HG03354 (cell line): ENCODE measurements at regions not wholly inside any gene's neighbourhood (a gene's known extent, or its start where the extent isn't known, plus 50 kb on each side); places are given as distances from the start of the nearest gene placed in this dataset.
A peak's percentile ranks its signal among the peaks of the same experiment; 100 is the strongest.

Source experiments
- ATAC-seq: cut with Tn5 transposase; IDR thresholded peaks from one replicate; pipeline ENCODE4 v1.9.1; 2021; ENCODE audit warnings: mild to moderate bottlenecking; ENCODE audit not compliant: unreplicated experiment, poor library complexity, severe bottlenecking

DNA sequence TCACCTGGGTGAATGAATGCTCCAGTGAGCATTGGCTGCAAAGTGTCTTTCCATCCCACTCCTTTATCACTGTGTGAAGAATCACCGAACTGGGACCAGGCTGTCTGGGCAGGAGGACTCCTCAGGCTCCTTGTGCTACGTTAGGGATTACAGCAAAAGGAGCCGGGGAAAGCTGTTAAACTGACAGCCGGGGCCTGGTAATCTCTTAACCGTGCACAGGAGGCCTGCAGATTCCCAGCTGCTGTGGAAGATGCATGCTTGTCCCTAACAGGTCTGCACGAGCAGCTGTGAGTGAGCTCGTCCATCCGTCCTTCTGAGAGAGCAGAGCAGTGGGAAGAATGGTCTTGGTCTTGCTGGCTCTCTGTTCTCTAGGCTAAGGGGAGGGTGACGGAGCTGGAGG is 231.5 kb downstream of the AACS start:
- no peak for ATAC-seq

DNA sequence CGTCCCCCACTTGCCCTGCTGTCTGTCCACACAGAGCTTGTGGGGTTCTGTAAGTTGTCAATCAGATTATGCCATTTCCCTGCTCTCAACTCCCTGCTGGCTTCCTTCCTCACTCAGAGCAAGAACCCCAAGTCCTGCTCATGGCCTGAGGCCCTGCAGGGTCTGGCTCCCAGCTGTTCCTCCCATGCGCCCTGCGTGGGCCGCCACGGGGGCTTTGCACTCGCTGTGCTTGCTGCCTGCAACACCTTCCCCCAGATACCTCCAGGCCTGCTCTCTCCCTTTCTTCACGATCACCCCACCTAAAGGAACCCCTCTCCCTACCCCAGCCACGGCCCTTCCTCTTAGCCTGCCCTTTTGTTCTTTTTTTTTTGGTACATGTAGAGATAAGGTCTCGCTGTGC is 234.6 kb downstream of the AACS start:
- ATAC-seq: no peak

DNA sequence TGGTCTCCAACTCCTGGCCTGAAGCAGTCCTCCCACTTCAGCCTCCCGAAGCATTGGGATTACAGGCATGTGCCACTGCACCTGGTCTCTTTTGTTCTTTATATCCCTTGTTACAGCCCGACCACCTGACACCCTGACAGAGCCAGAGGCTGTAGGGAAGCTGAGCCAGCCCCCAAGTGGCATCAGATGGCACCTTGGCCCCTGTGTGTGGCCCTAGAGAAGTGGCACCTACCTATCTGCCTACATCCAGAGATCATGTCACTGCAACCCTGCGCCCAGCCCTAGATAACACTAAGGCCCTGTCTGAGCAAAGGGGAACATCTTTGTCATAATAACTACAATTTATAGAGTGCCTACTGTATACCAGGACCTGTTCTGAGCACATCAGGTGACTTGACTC is 235.0 kb downstream of the AACS start:
- ATAC-seq: no peak

DNA sequence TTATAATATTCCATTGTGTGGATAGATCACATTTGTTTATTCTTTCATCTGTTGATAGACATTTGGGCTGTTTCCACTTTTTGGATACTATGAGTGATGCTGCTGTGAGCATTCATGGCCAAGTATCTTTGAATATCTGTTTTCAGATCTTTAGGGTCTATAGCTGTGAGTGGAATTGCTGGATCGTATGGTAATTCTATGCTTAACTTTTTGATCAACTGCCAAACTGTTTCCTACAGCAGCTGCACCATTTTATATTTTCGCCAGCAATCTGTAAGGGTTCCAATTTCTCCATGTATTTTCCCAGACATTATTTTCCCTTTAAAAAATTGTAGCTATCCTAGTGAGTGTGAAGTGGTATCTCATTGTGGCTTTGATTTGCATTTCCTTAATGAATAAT is 238.1 kb downstream of the AACS start:
- no peak for ATAC-seq

DNA sequence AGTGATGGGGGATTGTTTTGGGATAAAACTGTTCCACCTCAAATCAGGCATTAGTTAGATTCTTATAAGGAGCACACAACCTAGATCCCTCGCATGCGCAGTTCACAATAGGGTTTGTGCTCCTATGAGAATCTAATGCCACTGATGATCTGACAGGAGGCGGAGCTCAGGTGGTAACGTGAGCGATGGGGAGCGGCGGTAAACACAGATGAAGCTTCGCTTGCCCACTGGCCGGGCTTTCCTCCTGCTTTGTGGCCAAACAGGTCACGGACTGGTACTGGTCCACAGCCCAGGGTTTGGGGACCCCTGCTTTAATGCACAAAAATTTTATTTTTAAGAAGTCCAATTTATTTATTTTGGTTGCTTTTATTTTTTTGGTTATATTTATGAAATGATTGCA is 238.8 kb downstream of the AACS start:
- no peak for ATAC-seq

DNA sequence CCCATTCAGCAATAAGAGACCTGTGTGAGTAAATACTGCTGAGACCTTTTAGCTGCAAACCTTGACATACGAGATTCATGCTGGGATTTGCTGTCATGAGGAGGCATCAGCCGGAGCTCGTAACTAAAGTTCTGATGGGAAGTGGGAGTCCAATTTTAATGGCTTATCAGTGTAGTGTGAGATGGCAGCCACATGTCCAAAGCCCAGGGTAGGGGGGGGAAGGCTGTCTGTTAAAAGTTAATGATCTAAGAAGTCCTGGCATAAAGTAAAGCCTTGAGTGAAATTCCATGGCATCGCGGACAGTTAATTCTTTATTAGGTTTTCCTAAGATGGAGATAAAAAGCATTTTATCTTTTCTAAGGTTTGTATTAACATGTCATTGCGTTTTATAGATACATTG is 240.0 kb downstream of the AACS start:
- ATAC-seq: no peak

DNA sequence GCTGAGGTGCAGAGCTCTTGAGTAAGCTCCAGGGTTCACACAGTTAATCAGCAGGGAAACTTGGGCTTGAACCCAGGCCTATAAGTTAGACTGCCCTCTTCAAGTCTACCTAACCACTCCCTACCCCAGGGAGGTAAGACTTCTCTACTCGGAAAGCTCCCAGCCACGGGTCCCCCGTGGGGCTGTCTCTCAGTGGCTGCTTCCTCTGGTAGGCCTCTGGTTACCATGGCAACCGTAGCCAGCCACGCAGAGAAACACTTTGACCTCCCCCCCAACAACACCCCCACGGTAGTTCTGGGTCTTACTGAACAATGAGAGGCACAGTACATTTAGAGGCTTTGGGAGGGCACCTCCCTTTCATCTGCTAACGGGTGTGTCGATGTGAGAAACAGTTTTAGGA is 245.2 kb downstream of the AACS start:
- no peak for ATAC-seq

DNA sequence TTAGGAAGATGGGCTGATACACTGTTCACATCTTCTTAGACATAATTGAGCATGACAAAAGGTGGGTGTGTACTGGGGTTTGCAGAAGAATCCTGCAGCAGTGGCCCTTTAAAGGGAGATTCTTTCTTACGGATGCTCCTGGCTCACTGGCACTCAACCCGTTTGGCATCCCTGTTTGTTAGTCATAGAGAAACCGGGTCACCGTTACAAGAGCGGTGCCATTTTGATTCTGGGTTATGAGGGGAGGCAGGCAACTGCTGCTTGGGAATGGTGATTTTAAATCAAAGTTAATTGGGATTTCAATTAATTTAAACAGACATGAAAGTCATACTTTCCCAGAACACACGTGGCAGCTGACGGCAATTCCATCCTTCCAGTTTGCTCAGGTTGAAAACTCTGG is 245.8 kb downstream of the AACS start:
- ATAC-seq: no peak

DNA sequence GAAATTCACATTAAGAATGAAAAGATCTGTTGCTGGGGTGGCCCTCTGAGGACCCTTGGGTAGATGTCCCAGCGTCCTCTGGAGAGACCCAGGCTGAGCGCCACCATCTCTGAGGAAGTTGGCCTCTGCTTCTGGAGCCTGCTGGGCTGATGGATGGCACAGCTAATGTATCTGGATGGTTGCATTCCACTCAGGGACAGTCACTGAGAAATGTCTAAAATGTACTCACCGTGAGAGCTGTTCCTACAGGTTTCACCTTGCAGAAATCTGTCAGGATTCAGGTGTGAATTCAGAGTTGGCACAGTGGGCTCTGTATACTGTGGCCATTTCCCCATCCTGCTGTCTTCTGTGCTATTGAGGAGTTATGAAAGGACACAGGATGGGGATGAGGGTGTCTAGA is 247.2 kb downstream of the AACS start:
- no peak for ATAC-seq

DNA sequence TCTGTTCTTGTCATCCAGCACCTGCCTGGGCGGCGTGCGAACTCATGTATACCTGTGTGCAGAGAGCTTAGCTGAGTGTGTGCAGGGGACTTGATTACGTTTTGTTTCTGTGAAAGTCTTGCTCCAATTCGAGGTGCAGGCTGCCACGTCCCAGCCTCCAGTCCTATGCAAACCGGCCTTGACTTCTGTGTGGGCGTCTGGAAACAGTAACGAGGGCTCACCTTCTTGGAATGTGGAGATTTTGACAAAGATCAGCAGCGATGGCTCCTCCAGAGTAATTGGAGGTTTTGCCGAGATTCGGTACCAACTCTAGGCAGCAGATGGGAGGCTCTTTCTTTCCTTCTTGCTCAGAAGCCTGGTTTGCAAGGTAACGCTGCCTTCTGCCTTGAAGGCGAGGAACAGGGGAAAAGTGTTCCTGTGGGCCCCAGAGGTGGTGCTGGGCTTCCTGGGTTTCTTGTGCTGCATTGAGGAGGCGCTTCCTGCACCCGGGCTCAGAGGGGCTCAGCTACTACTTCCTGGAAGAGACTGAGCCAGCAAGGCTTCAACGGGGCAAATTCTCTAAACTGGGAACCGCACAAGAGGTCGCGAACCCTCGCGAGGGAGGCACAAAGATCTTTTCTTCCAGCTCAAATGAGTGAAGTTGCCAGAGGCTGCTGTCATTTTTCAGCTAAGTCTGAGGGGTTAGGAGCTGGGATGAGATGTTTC is 249.0 kb downstream of the AACS start:
- ATAC-seq: no peak

DNA sequence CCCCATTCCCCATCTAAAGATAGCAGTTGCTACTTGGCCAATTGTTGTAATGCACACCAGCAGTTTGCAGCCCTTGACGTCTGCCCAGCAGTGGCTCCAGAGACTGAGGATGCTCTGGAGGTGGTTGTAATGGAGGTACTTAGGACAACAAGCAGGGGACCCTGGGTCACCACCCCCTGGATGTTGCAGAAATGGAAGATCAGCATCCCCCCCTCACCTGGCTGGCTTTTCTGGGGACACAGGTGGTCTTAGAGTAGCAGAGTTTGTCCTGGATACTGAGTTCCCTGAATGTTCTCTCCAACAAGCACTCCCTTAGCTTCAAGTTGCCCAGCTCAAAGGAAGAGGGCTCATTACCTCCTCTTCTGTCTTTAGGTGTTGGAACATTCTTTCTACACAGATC is 250.5 kb downstream of the AACS start:
- ATAC-seq: no peak

DNA sequence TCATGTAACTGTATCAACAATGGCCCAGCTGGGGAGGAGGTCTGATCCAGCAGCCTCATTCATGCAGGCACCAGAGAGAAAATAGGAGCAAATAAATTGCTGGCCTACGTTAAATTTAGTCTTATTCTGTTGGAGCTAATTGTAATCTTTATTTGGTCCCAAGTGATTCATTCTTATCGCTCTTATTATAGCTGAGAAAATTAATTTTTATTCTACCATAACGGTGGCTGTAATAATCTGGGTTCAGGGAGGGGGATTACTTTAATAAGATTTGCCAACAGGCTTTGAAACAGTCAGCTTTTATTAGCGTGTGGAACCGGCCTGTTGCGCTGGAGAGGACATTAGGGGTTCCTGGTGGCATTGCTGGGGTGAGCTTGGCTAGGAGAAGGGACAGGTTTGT is 254.9 kb downstream of the AACS start:
- ATAC-seq: no peak

DNA sequence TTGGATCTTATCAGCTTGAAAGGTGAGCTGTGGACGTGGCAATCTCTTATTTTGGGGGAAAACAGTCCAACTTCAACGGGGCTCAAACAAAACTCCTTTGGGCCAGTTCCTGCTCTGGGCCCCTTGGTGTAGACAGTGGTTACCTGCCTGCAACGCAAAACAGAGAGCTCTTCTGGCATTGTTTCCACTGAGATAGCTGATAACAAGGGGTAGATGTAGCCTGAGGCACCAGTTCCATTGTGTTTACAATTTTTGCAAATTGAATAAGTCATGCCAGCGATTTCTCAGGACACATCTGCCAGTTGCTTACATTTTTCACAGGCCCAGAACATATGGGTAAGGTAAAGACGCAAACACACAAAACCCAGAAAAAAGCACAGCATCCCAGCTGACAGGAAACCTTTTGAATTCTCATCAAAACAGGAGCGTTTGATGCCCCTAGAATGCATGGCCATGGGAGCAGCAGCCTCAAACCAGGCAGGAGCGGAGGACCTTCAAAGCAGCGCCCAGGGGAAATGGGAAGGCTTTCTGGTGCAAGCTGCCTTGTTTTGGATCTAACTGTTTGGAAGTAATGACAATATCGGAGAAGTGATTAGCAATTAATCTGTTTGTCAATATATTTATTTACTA is 259.7 kb downstream of the AACS start:
- no peak for ATAC-seq

DNA sequence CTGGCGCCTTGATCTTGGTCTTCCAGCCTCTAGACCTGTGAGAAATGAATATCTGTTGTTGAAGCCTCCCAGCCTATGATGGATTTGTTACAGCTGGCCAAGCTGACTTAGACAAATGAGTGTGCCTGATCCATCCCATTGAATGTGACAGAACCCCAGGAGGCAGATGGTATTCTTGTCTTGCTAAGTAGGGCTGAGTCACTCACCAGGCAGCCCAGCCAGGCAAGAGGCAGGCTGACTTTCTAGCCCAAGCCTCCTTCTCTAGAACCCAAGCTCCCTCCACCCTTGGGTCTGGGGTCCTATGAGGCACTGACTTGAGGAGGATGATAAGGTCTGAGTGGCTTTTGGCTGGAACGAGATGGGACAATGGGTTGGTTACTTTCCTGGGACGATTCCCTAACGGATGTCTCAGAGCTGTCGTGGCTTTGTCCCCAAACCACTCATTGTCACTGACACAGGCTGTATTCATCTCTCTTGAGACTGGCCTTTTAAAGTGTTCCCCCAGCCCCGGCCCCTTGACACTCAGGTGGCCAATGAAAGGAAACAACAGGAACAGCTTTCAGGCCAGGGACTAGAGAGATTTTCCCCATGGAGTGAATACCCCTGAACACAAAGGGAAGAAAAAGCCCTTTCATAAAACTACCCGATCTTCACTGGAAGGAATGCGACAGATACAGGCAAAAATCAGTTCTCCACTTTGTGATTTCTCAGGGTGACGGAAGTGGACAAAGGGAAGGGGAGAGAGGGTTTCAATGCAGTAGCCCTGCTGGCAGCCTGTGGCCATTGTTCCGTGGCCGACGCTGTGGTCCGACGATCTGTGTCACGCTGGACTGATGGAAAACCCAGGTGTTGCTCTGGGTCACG is 264.2 kb downstream of the AACS start:
- no peak for ATAC-seq

DNA sequence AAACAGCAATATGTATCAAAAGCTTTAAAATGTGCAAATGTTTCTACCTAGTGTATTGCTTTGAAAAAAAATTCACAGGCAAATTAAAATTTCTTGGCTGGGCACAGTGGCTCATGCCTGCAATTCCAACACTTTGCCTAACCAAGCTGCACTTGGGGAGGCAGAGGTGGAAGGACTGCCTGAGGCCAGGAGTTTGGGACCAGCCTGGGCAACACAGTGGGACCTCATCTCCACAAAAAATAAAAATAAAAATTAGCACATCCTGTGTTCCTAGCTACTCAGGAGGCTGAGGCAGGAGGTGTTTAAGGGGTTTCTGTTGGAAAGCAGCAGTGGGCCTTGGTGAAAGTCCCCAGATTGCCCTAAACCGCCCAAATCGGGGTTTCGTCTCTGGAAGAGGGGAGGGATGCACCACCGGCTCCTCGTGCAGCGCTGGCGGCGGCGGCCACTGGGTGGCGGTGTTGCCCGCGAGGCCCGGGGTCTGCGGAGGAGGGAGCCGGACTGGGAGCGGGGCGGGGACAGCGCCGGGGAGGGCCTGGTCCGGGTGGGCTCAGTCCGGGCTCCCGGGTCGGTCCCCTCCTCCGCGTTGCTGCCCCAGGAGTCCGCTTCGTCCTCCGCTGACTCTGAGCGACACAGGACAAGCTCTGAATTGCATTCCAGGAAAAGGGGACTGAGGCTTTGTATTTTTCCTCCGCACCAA is 265.6 kb downstream of the AACS start:
- ATAC-seq: peak; percentile 88

DNA sequence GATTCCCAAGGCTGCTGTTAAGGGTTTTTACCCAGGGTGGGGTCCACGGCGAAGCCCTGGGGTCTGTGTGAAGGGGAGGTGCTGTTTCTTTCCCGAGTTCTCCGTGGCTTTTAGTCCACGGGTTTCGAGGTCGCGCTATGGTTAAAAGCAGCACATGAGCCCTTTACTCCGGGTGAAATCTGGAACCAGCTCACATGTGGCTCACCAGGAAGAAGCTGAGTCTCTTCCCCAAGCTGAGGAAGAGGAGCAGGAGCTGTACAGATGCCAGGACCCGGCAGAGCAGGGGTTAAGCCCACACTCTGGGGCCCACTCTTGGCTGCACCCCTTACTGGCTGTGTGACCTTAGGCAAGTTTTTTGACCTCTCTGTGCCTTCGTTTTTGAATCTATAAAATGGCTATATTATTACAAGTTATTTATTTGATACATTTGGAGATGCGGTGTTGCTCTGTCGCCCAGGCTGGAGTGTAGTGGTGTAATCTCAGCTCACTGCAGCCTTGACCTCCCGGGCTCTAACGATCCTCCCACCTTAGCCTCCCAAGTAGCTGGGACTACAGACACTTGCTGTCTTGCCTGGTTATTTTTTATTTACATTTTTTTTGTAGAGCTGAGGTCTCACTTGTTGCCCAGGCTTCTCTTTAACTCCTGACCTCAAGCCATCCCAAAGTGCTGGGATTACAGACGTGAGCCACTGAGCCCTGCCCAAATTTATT is 266.3 kb downstream of the AACS start:
- no peak for ATAC-seq

DNA sequence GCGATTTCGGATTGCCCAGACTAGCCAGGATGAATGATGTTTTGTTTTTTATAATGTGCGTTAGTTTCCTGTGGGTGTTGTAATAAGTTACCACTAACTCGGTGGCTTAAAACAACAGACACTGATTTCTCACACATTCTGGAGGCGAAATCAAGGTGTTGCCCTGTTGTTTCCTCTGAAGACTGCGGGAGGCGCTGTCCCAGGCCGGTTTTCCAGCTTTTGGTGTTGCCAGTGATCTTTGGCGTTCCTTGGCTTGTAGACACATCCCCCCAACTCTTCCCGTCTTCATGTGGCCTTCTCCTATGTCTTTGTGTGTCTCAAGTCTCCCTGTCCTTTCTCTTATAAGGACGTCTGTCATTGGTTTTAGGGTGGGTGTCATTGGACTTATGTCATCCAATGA is 267.7 kb downstream of the AACS start:
- no peak for ATAC-seq

DNA sequence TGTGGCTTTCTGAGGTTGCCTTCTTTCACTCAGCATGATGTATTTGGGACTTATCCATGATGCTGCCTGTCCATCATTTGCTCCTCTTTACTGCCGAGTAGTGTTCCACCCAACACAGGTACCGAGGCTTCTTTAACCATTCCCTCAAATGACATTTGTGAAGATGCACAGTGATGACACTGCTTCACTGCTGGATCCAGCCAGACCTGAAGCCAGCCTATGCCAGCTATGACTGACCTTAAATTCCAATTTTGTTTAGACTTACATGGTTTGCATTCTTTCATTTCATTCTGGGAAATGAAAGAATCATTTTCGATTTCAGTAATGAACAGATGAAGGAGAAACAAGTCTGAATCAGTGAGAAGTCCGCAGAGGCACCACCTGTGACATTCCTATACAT is 271.0 kb downstream of the AACS start:
- ATAC-seq: no peak

DNA sequence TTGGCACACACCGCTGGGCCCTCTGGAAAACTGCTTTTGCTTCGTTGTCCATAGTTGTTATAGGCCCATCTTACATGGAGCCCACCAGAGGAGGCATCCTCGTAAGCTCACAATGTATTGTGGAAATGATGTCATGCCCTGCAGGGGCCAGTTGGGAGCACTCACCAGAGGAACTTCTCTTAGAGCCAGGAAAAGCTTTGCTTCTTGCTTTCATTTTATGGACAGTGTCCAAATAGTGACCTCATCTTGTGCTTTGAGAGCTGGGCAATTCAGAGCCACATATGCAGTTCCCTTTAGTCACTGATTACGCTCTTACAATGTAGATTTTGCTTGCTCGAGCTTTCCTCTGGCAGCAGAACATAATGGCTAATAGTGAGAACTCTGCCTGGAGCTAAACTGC is 275.6 kb downstream of the AACS start:
- ATAC-seq: no peak

DNA sequence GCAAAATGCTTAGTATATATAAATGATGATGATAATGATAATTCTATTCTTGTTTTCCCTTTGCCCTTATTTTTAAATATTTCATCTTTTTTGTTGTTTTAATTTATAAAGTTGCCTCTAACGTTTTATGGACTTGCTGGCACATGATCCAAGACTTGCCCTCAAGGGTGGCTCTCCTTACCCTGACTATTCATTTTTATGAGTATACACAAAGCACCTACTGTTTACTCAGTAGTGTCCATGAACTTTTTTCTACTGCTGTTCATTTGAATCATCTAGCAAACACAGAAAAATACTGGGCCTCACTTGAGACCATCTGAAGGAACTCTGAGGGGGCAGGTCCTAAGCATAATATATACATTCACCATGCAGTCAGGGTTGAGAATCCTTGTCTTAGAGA is 276.2 kb downstream of the AACS start:
- ATAC-seq: no peak
